Left lung (tissue), 4 donors: ENCODE measurements at regions not wholly inside any gene's neighbourhood (a gene's known extent, or its start where the extent isn't known, plus 50 kb on each side); places are given as distances from the start of the nearest gene placed in this dataset.

Experiments
- ATAC-seq: fragments of 200-7000 bp; cut with Tn5 transposase; one replicate; pipeline ENCODE4 v1.9.1; 2020; ENCODE audit warnings: moderate library complexity
- DNase-seq, 4 donors: peaks; one replicate each; pipeline ENCODE4 v3.0.0-alpha.2; 2013 to 2020
- H3K27ac ChIP-seq, 2 donors: fragments of 200-600 bp; sonication (generic) in 1 of 2; one replicate each; pipeline versions ENCODE4 v1.5.0 to v1.8.0; 2020 to 2021
- H3K27me3 ChIP-seq, 2 donors: fragments of 200-600 bp; sonication (generic) in 1 of 2; one replicate each; pipeline versions ENCODE4 v1.5.0 to v1.8.0; 2020 to 2021
- H3K36me3 ChIP-seq, 2 donors: fragments of 200-600 bp; sonication (generic) in 1 of 2; one replicate each; pipeline versions ENCODE4 v1.5.0 to v1.8.0; 2020 to 2021
- H3K4me1 ChIP-seq, 2 donors: fragments of 200-600 bp; one replicate each; pipeline ENCODE4 v1.8.0; 2021
- H3K4me3 ChIP-seq, 2 donors: fragments of 200-600 bp; sonication (generic) in 1 of 2; one replicate each; pipeline versions ENCODE4 v1.5.0 to v1.8.0; 2020 to 2021; ENCODE audit warnings: mild to moderate bottlenecking in 1 of 2
- H3K9me3 ChIP-seq, 2 donors: fragments of 200-600 bp; sonication (generic) in 1 of 2; one replicate each; pipeline versions ENCODE4 v1.5.0 to v1.8.0; 2020 to 2021
- CTCF ChIP-seq, 2 donors: fragments of 200-600 bp; sonication (generic) in 1 of 2; IDR thresholded peaks; one replicate each; pipeline versions ENCODE4 v1.5.0 to v1.8.0; 2021; ENCODE audit warnings: antibody characterized with exemption in 2 of 2
- intact Hi-C, 2 donors: fragments of 100-400 bp; cut with DNase I; formaldehyde crosslinking; loops; one replicate each; pipeline versions ENCODE4 v1.11.2 to v1.14.2; 2022
- donor health status: DM: no; HTN: yes; CAD: no.
- donor health status: DM: no; HTN: no; CAD: no.

DNA sequence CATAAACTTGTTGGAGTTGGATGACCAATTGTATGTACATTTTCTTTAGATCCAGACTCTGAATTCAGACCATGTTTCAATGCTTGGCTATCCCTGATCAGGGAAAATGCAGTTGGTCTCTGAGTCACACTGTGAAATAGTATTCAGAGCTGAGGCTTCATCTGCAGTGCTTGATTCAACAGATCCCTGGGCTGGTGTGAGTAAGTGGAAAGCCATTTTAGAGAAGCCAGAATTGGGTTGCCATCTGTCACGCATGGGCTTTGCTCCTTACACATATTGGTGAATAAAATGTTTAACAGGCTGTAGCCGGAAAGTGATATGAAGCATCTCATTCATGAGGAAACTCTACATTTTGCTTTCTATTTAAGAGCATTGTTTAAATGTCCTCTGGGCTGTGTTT is 50.0 kb upstream of the ACYP2 start:
- intact Hi-C loops: no loop called here
- TF ChIP-seq CTCF (IDR thresholded peaks at IDR 0.05): no peak
- Histone ChIP-seq H3K9me3 (no peaks in the 10 kb centered on the region), H3K36me3 (no peaks in the 10 kb centered on the region), H3K27ac (no peak overlapping the region), H3K27me3 (no peaks in the 10 kb centered on the region), H3K4me1 (no peaks in the 10 kb centered on the region), H3K4me3 (no peak overlapping the region)
- no peak for DNase-seq
- no peak for ATAC-seq

DNA sequence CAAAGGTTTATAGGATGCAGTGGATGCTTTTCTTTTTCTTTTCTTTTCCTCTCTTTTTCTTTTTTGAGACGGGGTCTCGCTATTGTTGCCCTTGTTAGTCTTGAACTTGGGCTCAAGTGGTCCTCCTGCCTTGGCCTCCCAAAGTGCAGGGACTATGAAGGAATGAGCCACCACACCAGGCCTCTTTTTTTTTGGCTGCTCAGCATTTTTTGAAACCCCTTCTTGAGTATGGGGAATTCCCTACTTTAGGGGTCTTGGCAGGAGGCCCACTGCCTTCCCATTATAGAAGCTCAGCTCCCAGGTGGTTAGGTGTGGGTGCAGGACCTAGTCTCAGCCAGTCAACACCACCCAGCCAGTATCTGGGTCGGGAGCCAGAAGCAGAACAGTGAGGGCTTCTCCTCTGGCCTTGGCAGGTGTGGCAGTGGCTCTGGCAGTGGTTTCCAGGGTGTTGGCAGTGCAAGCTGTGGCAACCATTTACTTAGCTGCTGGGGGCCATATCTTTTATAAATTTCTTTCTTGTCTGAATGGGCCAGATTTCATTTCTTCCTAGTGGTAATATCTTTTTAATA is 51.4 kb upstream of the ACYP2 start:
- no peaks in the 10 kb centered on the region for H3K36me3 ChIP-seq
- no peaks in the 10 kb centered on the region for H3K4me1 ChIP-seq
- intact Hi-C loops: no loop called here
- TF ChIP-seq CTCF (IDR thresholded peaks at IDR 0.05): no peak
- H3K27me3 ChIP-seq: no peaks in the 10 kb centered on the region
- ATAC-seq: peak; percentile 24
- DNase-seq: no peak
- H3K9me3 ChIP-seq: no peaks in the 10 kb centered on the region
- H3K4me3 ChIP-seq: no peak overlapping the region
- H3K27ac ChIP-seq: no peak overlapping the region

DNA sequence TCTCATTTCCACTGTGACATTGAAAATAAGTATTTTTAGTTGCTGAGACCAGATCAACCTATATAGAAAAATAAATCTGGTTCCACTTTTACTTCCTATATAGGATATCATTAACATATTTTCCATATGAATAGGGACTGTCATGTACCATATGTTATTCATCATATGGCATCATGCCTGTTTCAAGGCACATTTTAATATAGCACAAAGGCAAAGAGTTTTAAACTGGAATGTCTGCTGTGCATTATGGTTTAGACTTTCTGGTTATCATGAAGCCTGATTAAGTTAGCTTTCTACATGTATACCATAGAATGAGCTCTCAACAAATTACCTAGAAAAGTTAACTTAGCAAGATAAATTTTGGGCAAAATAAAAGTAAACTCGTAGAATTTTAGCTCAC is 53.0 kb upstream of the ACYP2 start:
- intact Hi-C loops: no loop called here
- no peak overlapping the region for H3K27ac ChIP-seq
- H3K36me3 ChIP-seq: no peaks in the 10 kb centered on the region
- TF ChIP-seq CTCF (IDR thresholded peaks at IDR 0.05): no peak
- H3K9me3 ChIP-seq: no peaks in the 10 kb centered on the region
- no peaks in the 10 kb centered on the region for H3K27me3 ChIP-seq
- ATAC-seq (no peak), DNase-seq (no peak)
- no peak overlapping the region for H3K4me3 ChIP-seq
- H3K4me1 ChIP-seq: no peaks in the 10 kb centered on the region

DNA sequence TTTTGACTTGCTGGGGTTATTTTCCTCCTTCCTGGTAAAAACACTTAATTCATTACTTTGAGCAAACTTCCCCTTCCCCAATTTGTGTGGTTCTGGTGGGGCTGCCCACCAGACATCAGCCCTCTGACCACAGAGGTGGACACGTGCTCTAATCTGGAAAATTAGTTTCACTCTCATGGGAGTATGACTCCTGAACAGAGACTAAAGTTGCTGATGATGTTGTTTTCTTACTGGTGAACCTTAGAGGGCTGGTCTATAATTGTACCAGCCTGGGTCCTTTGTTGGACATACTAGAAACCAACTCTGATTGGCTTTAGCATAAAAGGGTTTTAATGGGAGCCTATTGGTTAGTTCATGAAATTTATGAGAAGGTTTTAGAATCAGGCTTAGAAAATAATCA is 54.1 kb upstream of the ACYP2 start:
- Histone ChIP-seq H3K4me1 (no peaks in the 10 kb centered on the region), H3K4me3 (no peak overlapping the region), H3K27ac (no peak overlapping the region), H3K36me3 (no peaks in the 10 kb centered on the region), H3K27me3 (no peaks in the 10 kb centered on the region), H3K9me3 (no peaks in the 10 kb centered on the region)
- ATAC-seq (no peak), DNase-seq (no peak)
- intact Hi-C loops: no loop called here
- no peak for TF ChIP-seq CTCF (IDR thresholded peaks at IDR 0.05)

- DNase-seq: no peak
- H3K4me1 ChIP-seq: peaks cover 0 to under 1% of the 10 kb centered on the region in 2 donors
- H3K9me3 ChIP-seq: no peaks in the 10 kb centered on the region
- intact Hi-C loops: no loop called here
- ATAC-seq: no peak
- TF ChIP-seq CTCF (IDR thresholded peaks at IDR 0.05): no peak
- no peaks in the 10 kb centered on the region for H3K36me3 ChIP-seq
- H3K4me3 ChIP-seq: no peak overlapping the region
- no peak overlapping the region for H3K27ac ChIP-seq
- no peaks in the 10 kb centered on the region for H3K27me3 ChIP-seq
These were observed 55.4 kb upstream of the ACYP2 start for GRCh38 chr2:54059986-54060385.
